Heart left ventricle (tissue), 16 donors: ENCODE measurements at regions not wholly inside any gene's neighbourhood (a gene's known extent, or its start where the extent isn't known, plus 50 kb on each side); places are given as distances from the start of the nearest gene placed in this dataset.

Experiments
- ATAC-seq, 4 donors: fragments of 200-7000 bp; cut with Tn5 transposase; one replicate each; pipeline ENCODE4 v1.9.1; 2020 to 2022; ENCODE audit warnings: moderate library complexity in 4 of 4, mild to moderate bottlenecking in 3 of 4, moderate number of reproducible peaks in 1 of 4
- DNase-seq, 5 donors: peaks; one replicate each; pipeline ENCODE4 v3.0.0-alpha.2; 2020
- H3K27ac ChIP-seq, 12 donors: fragments of 200-600 bp; sonication (generic) in 4 of 12; one replicate each; pipeline versions ENCODE4 v1.5.0 to v1.8.0; 2016 to 2022; ENCODE audit warnings: mild to moderate bottlenecking in 2 of 12
- H3K27me3 ChIP-seq, 9 donors: fragments of 200-600 bp; sonication (generic) in 2 of 9; one replicate each; pipeline versions ENCODE4 v1.5.1 to v1.8.0; 2016 to 2022; ENCODE audit warnings: mild to moderate bottlenecking in 3 of 9
- H3K36me3 ChIP-seq, 9 donors: fragments of 200-600 bp; sonication (generic) in 2 of 9; one replicate each; pipeline versions ENCODE4 v1.5.0 to v1.8.0; 2018 to 2022; ENCODE audit warnings: mild to moderate bottlenecking in 2 of 9
- H3K4me1 ChIP-seq, 12 donors: fragments of 200-600 bp; sonication (generic) in 4 of 12; one replicate each; pipeline versions ENCODE4 v1.5.0 to v1.8.0; 2016 to 2022; ENCODE audit warnings: mild to moderate bottlenecking in 3 of 12
- H3K4me3 ChIP-seq, 12 donors: fragments of 200-600 bp; sonication (generic) in 4 of 12; one replicate each; pipeline versions ENCODE4 v1.5.0 to v1.8.0; 2017 to 2022; ENCODE audit warnings: mild to moderate bottlenecking in 9 of 12, moderate library complexity in 4 of 12
- H3K9me3 ChIP-seq, 12 donors: fragments of 200-600 bp; sonication (generic) in 4 of 12; one replicate each; pipeline versions ENCODE4 v1.5.0 to v1.8.0; 2016 to 2022; ENCODE audit warnings: mild to moderate bottlenecking in 1 of 12
- CTCF ChIP-seq, 12 donors: fragments of 200-600 bp; sonication (generic) in 4 of 12; IDR thresholded peaks; one replicate each; pipeline versions ENCODE4 v1.5.0 to v1.8.0; 2018 to 2022; ENCODE audit warnings: antibody characterized with exemption in 12 of 12, mild to moderate bottlenecking in 5 of 12
- POLR2A ChIP-seq, 2 donors: fragments of 450-650 bp; IDR thresholded peaks; one replicate each; pipeline ENCODE4 v1.6.1; 2017; ENCODE audit warnings: antibody characterized with exemption in 2 of 2, mild to moderate bottlenecking in 2 of 2, moderate library complexity in 2 of 2
- WGBS, 4 donors: extraction: QIAGEN DNeasy Blood & Tissue Kit in 2 of 4; methylation state at CpG; one replicate each; pipeline versions ENCODE4 v1.1.5 to v1.1.7; 2013 to 2018; 5-methylcytosine and 5-hydroxymethylcytosine counted together
- intact Hi-C, 10 donors: fragments of 100-400 bp; cut with DNase I; formaldehyde crosslinking; loops; one replicate each; pipeline versions ENCODE4 v1.11.1 to v1.14.2; 2022
- donor health status: ischemic (EF 13 %, LVEDD 7.1; RV severe dilation, severe dysfunction).
- donor health status: healthy with polysubstance abuse.
- donor health status: DM: no; HTN: yes; CAD: no.
- donor health status: DM: no; HTN: no; CAD: no.
- donor health status: ischemic (EF 25% LVEDD 6.9; RV normal size, moderate dysfunction).
- donor health status: ischemic (EF 25% LVEDD 5.7; RV mildly dilated, moderate dysfunction).
- donor health status: healthy.
- donor health status: DM: yes; HTN: yes; CAD: no.
- donor health status: ischemic (EF 35%, LVEDD 5.7; RV mildly dilated, moderate dysfunction).
- donor health status: nonischemic (EF 11% LVEDD 7.7; RV severe dilation, severe dysfunction).
- donor health status: DM: yes; HTN: yes; CAD: no.
- donor health status: PGD.
- donor health status: ischemic (EF 29% LVEDD 5.4; RV normal size, mild dysfunction).
- donor health status: nonischemic (EF 23%, LVEDD 6.1; RV moderate dilation, normal function).

GRCh38 chr5:115354246-115354645 lies 57.8 kb upstream of the CCDC112 start:
- Histone ChIP-seq H3K27me3 (no peaks in the 10 kb centered on the region), H3K27ac (no peak overlapping the region), H3K4me1 (peaks cover 0 to 10% (median 0%) of the 10 kb centered on the region in 12 donors), H3K4me3 (no peak overlapping the region), H3K9me3 (peaks cover 0 to 20% (median 3%) of the 10 kb centered on the region in 12 donors), H3K36me3 (no peaks in the 10 kb centered on the region)
- intact Hi-C loops, result no loop called here
- TF ChIP-seq CTCF (IDR thresholded peaks at IDR 0.05) (no peak), POLR2A (IDR thresholded peaks at IDR 0.05) (no peak)
- ATAC-seq, result no peak
- 33 to 58% (median 50%) methylated on average over 5 of the region's 5 CpGs for WGBS, 4 donors
- DNase-seq, result no peak

GRCh38 chr5:115352571-115352970 lies 56.1 kb upstream of the CCDC112 start:
- Histone ChIP-seq H3K9me3 (peaks cover 0 to 20% (median 3%) of the 10 kb centered on the region in 12 donors), H3K27ac (no peak overlapping the region), H3K4me1 (peaks cover 0 to 16% (median 0%) of the 10 kb centered on the region in 12 donors), H3K4me3 (no peak overlapping the region), H3K36me3 (no peaks in the 10 kb centered on the region), H3K27me3 (no peaks in the 10 kb centered on the region)
- intact Hi-C loops, result no loop called here
- no peak for ATAC-seq
- no peak for DNase-seq
- TF ChIP-seq POLR2A (IDR thresholded peaks at IDR 0.05) (no peak), CTCF (IDR thresholded peaks at IDR 0.05) (no peak)
- WGBS, 4 donors, result 78 to 90% (median 87%) methylated on average over 2 of the region's 2 CpGs

- H3K27ac ChIP-seq, result no peak overlapping the region
- H3K27me3 ChIP-seq, result no peaks in the 10 kb centered on the region
- no peak overlapping the region for H3K4me3 ChIP-seq
- peaks cover 0 to 16% (median 0%) of the 10 kb centered on the region in 12 donors for H3K4me1 ChIP-seq
- H3K9me3 ChIP-seq, result peaks cover 0 to 20% (median 3%) of the 10 kb centered on the region in 12 donors
- H3K36me3 ChIP-seq, result no peaks in the 10 kb centered on the region
- no peak for ATAC-seq
- TF ChIP-seq POLR2A (IDR thresholded peaks at IDR 0.05) (no peak), CTCF (IDR thresholded peaks at IDR 0.05) (no peak)
- intact Hi-C loops, result no loop called here
- DNase-seq, result no peak
Measured at GRCh38 chr5:115351356-115352195, 55.1 kb upstream of the CCDC112 start.

GRCh38 chr5:115350894-115351293 lies 54.4 kb upstream of the CCDC112 start:
- Histone ChIP-seq H3K9me3 (peaks cover 0 to 22% (median 3%) of the 10 kb centered on the region in 12 donors), H3K4me1 (peaks cover 0 to 16% (median 0%) of the 10 kb centered on the region in 12 donors), H3K27ac (no peak overlapping the region), H3K36me3 (no peaks in the 10 kb centered on the region), H3K27me3 (no peaks in the 10 kb centered on the region), H3K4me3 (no peak overlapping the region)
- ATAC-seq (no peak), DNase-seq (no peak)
- no peak for TF ChIP-seq POLR2A (IDR thresholded peaks at IDR 0.05)
- no peak for TF ChIP-seq CTCF (IDR thresholded peaks at IDR 0.05)
- WGBS, 4 donors, result 75 to 90% (median 78%) methylated on average over 3 of the region's 3 CpGs
- intact Hi-C loops, result no loop called here
